ENCODE measurements at regions not wholly inside any gene's neighbourhood (a gene's known extent, or its start where the extent isn't known, plus 50 kb on each side); places are given as distances from the start of the nearest gene placed in this dataset.
"Not testable (repeated sequence)": the region's sequence is repeated elsewhere in the genome, so short reads cannot be mapped to it uniquely, and the experiment has no call there.

GRCh38 chr6:126967296-126968005, 151.0 kb upstream of the RSPO3 start:
- DNase-seq (ENCODE audit: low read depth): no peak

GRCh38 chr6:126976253-126976797, 142.1 kb upstream of the RSPO3 start:
- DNase-seq (ENCODE audit: low read depth): no peak

GRCh38 chr6:126983779-126984178, 134.7 kb upstream of the RSPO3 start:
- DNase-seq (ENCODE audit: low read depth): no peak

- not testable (repeated sequence) for DNase-seq (ENCODE audit: low read depth)
Observed at GRCh38 chr6:126988125-126988524, 130.3 kb upstream of the RSPO3 start.

- no peak for DNase-seq (ENCODE audit: low read depth)
Observed at GRCh38 chr6:127000631-127001030, 117.8 kb upstream of the RSPO3 start.

GRCh38 chr6:127013865-127014264, 104.6 kb upstream of the RSPO3 start:
- DNase-seq (ENCODE audit: low read depth): no peak

GRCh38 chr6:127015858-127016257, 102.6 kb upstream of the RSPO3 start:
- no peak for DNase-seq (ENCODE audit: low read depth)

- no peak for DNase-seq (ENCODE audit: low read depth)
Observed at GRCh38 chr6:127019828-127020227, 98.6 kb upstream of the RSPO3 start.

- peak; percentile 84 for DNase-seq (ENCODE audit: low read depth)
Observed at GRCh38 chr6:127022302-127022701, 96.2 kb upstream of the RSPO3 start.

- no peak for DNase-seq (ENCODE audit: low read depth)
Observed at GRCh38 chr6:127023001-127023778, 95.3 kb upstream of the RSPO3 start.

GRCh38 chr6:127026247-127026646, 92.2 kb upstream of the RSPO3 start:
- DNase-seq (ENCODE audit: low read depth): no peak

- peak; percentile 59 for DNase-seq (ENCODE audit: low read depth)
Observed at GRCh38 chr6:127030111-127030510, 88.4 kb upstream of the RSPO3 start.

GRCh38 chr6:127030836-127031235, 87.6 kb upstream of the RSPO3 start:
- peak; percentile 35 for DNase-seq (ENCODE audit: low read depth)

GRCh38 chr6:127031511-127031910, 87.0 kb upstream of the RSPO3 start:
- peak; percentile 53 for DNase-seq (ENCODE audit: low read depth)

- DNase-seq (ENCODE audit: low read depth): no peak
Observed at GRCh38 chr6:127032971-127033370, 85.5 kb upstream of the RSPO3 start.

- peak; percentile 71 for DNase-seq (ENCODE audit: low read depth)
Observed at GRCh38 chr6:127051571-127052260, 66.8 kb upstream of the RSPO3 start.

GRCh38 chr6:127053032-127053874, 65.2 kb upstream of the RSPO3 start:
- no peak for DNase-seq (ENCODE audit: low read depth)

- no peak for DNase-seq (ENCODE audit: low read depth)
Observed at GRCh38 chr6:127053875-127054235, 64.6 kb upstream of the RSPO3 start.

- DNase-seq (ENCODE audit: low read depth): peak; percentile 3
Observed at GRCh38 chr6:127058027-127058426, 60.4 kb upstream of the RSPO3 start.

GRCh38 chr6:127058936-127059335, 59.5 kb upstream of the RSPO3 start:
- no peak for DNase-seq (ENCODE audit: low read depth)

All from fibroblast of gingiva (primary cell).